NCI-H1105 treated with DMSO at 0.1 percent for 48 hours (cell line): ENCODE measurements at regions not wholly inside any gene's neighbourhood (a gene's known extent, or its start where the extent isn't known, plus 50 kb on each side); places are given as distances from the start of the nearest gene placed in this dataset.
"Not testable (repeated sequence)": the region's sequence is repeated elsewhere in the genome, so short reads cannot be mapped to it uniquely, and the experiment has no call there.

Experiments
- DNase-seq: peaks from one replicate; lab custom pipeline; 2025; lab: John Stamatoyannopoulos, UW

- DNase-seq = no peak
Observed at GRCh38 chr2:123717636-123718334, 307.3 kb upstream of the CNTNAP5 start.

- DNase-seq = no peak
Observed at GRCh38 chr2:123720760-123721159, 304.3 kb upstream of the CNTNAP5 start.

GRCh38 chr2:123723706-123724105 is 301.4 kb upstream of the CNTNAP5 start:
- no peak for DNase-seq

- DNase-seq = no peak
Observed at GRCh38 chr2:123732563-123732962, 292.5 kb upstream of the CNTNAP5 start.

GRCh38 chr2:123737371-123737770 is 287.7 kb upstream of the CNTNAP5 start:
- DNase-seq = no peak

- no peak for DNase-seq
Observed at GRCh38 chr2:123738643-123739042, 286.4 kb upstream of the CNTNAP5 start.

GRCh38 chr2:123746006-123746405 is 279.1 kb upstream of the CNTNAP5 start:
- DNase-seq = no peak

- no peak for DNase-seq
Observed at GRCh38 chr2:123747326-123747725, 277.8 kb upstream of the CNTNAP5 start.

- no peak for DNase-seq
Observed at GRCh38 chr2:123762221-123762620, 262.9 kb upstream of the CNTNAP5 start.

- no peak for DNase-seq
Observed at GRCh38 chr2:123768233-123768632, 256.9 kb upstream of the CNTNAP5 start.

- no peak for DNase-seq
Observed at GRCh38 chr2:123769001-123769400, 256.1 kb upstream of the CNTNAP5 start.

- DNase-seq = no peak
Observed at GRCh38 chr2:123770996-123771720, 253.9 kb upstream of the CNTNAP5 start.

- no peak for DNase-seq
Observed at GRCh38 chr2:123771928-123772632, 253.0 kb upstream of the CNTNAP5 start.

- DNase-seq = no peak
Observed at GRCh38 chr2:123777116-123777515, 248.0 kb upstream of the CNTNAP5 start.

- no peak for DNase-seq
Observed at GRCh38 chr2:123783164-123783563, 241.9 kb upstream of the CNTNAP5 start.

GRCh38 chr2:123785332-123785731 is 239.8 kb upstream of the CNTNAP5 start:
- DNase-seq = no peak

- no peak for DNase-seq
Observed at GRCh38 chr2:123791207-123791606, 233.9 kb upstream of the CNTNAP5 start.

- no peak for DNase-seq
Observed at GRCh38 chr2:123791684-123792083, 233.4 kb upstream of the CNTNAP5 start.

GRCh38 chr2:123804126-123804525 is 221.0 kb upstream of the CNTNAP5 start:
- DNase-seq = not testable (repeated sequence)

GRCh38 chr2:123805746-123806145 is 219.3 kb upstream of the CNTNAP5 start:
- not testable (repeated sequence) for DNase-seq

- no peak for DNase-seq
Observed at GRCh38 chr2:123808243-123808642, 216.8 kb upstream of the CNTNAP5 start.

- DNase-seq = no peak
Observed at GRCh38 chr2:123811846-123812245, 213.2 kb upstream of the CNTNAP5 start.

- no peak for DNase-seq
Observed at GRCh38 chr2:123816203-123816602, 208.9 kb upstream of the CNTNAP5 start.
